Neural cell (in vitro differentiated cells): ENCODE measurements at regions not wholly inside any gene's neighbourhood (a gene's known extent, or its start where the extent isn't known, plus 50 kb on each side); places are given as distances from the start of the nearest gene placed in this dataset.
A peak's percentile ranks its signal among the peaks of the same experiment; 100 is the strongest.

ENCODE experiments used
- H2AFZ ChIP-seq: fragments of 200-600, 300-800 bp; sonication (generic), shearing (Covaris generic); 2 replicates; pipeline ENCODE4 v1.6.0; 2014; ENCODE audit warnings: low read depth, mild to moderate bottlenecking, antibody characterized with exemption, low read length, moderate library complexity
- H3F3A ChIP-seq: fragments of 200-600 bp; shearing (Covaris generic); 2 replicates; pipeline ENCODE4 v1.6.1; 2016; ENCODE audit warnings: mild to moderate bottlenecking, moderate library complexity, mixed read lengths, antibody characterized with exemption, low read length; ENCODE audit not compliant: insufficient read depth, poor library complexity, severe bottlenecking
- H3K27ac ChIP-seq: fragments of 200-600, 300-800 bp; sonication (generic), shearing (Covaris generic); 2 replicates; pipeline ENCODE4 v1.5.1; 2014; ENCODE audit warnings: mild to moderate bottlenecking, low read length, moderate library complexity
- H3K27me3 ChIP-seq: fragments of 300-800, 200-600 bp; sonication (generic), shearing (Covaris generic); 2 replicates; pipeline ENCODE4 v1.6.0; 2014; ENCODE audit warnings: mild to moderate bottlenecking, low read depth, low read length, moderate library complexity; ENCODE audit not compliant: insufficient read depth
- H3K36me3 ChIP-seq: fragments of 300-800, 200-600 bp; sonication (generic), shearing (Covaris generic); 2 replicates; pipeline ENCODE4 v1.5.1; 2014; ENCODE audit warnings: mild to moderate bottlenecking, antibody characterized with exemption, low read length, moderate library complexity; ENCODE audit not compliant: insufficient read depth
- H3K4me2 ChIP-seq: fragments of 300-800, 200-600 bp; sonication (generic), shearing (Covaris generic); 2 replicates; pipeline ENCODE4 v1.6.0; 2014; ENCODE audit warnings: mild to moderate bottlenecking, low read length
- H3K4me3 ChIP-seq: fragments of 300-800, 200-600 bp; sonication (generic), shearing (Covaris generic); 2 replicates; pipeline ENCODE4 v1.5.1; 2014; ENCODE audit warnings: mild to moderate bottlenecking, low read length, moderate library complexity
- H3K79me2 ChIP-seq: fragments of 200-600 bp; shearing (Covaris generic); replicated peaks from 2 replicates; pipeline ENCODE4 v1.6.0; 2014; ENCODE audit warnings: mild to moderate bottlenecking, low read length, moderate library complexity; ENCODE audit not compliant: insufficient read depth
- H3K9ac ChIP-seq: fragments of 300-800, 200-600 bp; sonication (generic), shearing (Covaris generic); 2 replicates; pipeline ENCODE4 v1.6.1; 2016; ENCODE audit warnings: mild to moderate bottlenecking, low read length, mixed read lengths
- H3K9me2 ChIP-seq: fragments of 200-600 bp; shearing (Covaris generic); 2 replicates; pipeline ENCODE4 v1.6.1; 2016; ENCODE audit warnings: mild to moderate bottlenecking, low read length, mixed read lengths; ENCODE audit not compliant: insufficient read depth
- H3K9me3 ChIP-seq: fragments of 200-600, 300-800 bp; sonication (generic), shearing (Covaris generic); 2 replicates; pipeline ENCODE4 v1.6.1; 2016; ENCODE audit warnings: mild to moderate bottlenecking, mixed run types, low read length, moderate library complexity, mixed read lengths
- H4K20me1 ChIP-seq: fragments of 200-600 bp; shearing (Covaris generic); 2 replicates; pipeline ENCODE4 v1.6.1; 2016; ENCODE audit warnings: mild to moderate bottlenecking, mixed run types; ENCODE audit not compliant: insufficient read depth
- EP300 ChIP-seq: fragments of 450-650 bp; conservative IDR thresholded peaks from 2 replicates; pipeline ENCODE4 v1.6.1; 2014; ENCODE audit warnings: antibody characterized with exemption, mild to moderate bottlenecking, moderate library complexity; ENCODE audit not compliant: poor library complexity, severe bottlenecking
- EZH2 ChIP-seq: fragments of 200-600, 300-800 bp; shearing (Covaris generic), sonication (generic); IDR thresholded peaks from 2 replicates; pipeline ENCODE4 v1.6.1; 2014; ENCODE audit warnings: antibody characterized with exemption, low read length, borderline replicate concordance, mild to moderate bottlenecking; ENCODE audit not compliant: insufficient read depth, poor library complexity, severe bottlenecking
- MXI1 ChIP-seq: fragments of 450-650 bp; conservative IDR thresholded peaks from 2 replicates; pipeline ENCODE4 v1.6.1; 2014; ENCODE audit warnings: antibody characterized with exemption, mild to moderate bottlenecking; ENCODE audit not compliant: poor library complexity, severe bottlenecking
- POLR2AphosphoS5 ChIP-seq: IDR thresholded peaks from 2 replicates; pipeline ENCODE4 v1.6.1; 2012
- RAD21 ChIP-seq: fragments of 450-650 bp; conservative IDR thresholded peaks from 2 replicates; pipeline ENCODE4 v1.6.1; 2014; ENCODE audit warnings: antibody characterized with exemption, mild to moderate bottlenecking, moderate library complexity
- REST ChIP-seq: IDR thresholded peaks from 2 replicates; pipeline ENCODE4 v1.6.1; 2012; ENCODE audit warnings: borderline replicate concordance
- TF ChIP-seq, protein P1 (sequence below): fragments of 450-650 bp; IDR thresholded peaks from 2 replicates; pipeline ENCODE4 v1.5.1; 2014; ENCODE audit warnings: antibody characterized with exemption, mild to moderate bottlenecking, moderate library complexity; ENCODE audit not compliant: poor library complexity, severe bottlenecking

DNA sequence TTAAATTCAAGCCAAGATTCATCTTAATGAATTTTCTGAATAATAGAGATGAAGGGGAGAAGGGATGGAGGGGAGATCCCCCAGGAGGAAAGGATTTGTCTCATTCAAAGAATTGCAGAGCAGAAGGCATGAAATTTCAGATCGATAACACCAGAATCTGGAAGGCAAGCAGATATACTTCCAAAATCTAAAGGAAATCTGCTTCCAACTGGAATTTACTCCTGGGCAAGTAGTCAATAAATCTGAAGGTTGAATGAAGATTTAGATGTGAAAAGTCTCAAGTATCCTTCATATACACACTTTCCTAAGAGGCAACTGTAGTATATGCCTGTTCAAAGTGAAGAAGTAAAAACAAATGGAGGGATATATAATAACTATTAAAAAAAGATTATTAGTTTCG lies 1190.8 kb upstream of the CELF4 start:
- H4K20me1 ChIP-seq = no peaks in the 10 kb centered on the region
- no peak overlapping the region for H2AFZ ChIP-seq
- H3K9me3 ChIP-seq = no peaks in the 10 kb centered on the region
- H3K4me2 ChIP-seq = no peak overlapping the region
- H3F3A ChIP-seq = no peaks in the 10 kb centered on the region
- H3K79me2 ChIP-seq = no peaks in the 10 kb centered on the region
- no peaks in the 10 kb centered on the region for H3K9me2 ChIP-seq
- no peak overlapping the region for H3K27ac ChIP-seq
- H3K27me3 ChIP-seq = no peaks in the 10 kb centered on the region
- no peaks in the 10 kb centered on the region for H3K36me3 ChIP-seq
- H3K9ac ChIP-seq = no peak overlapping the region
- TF ChIP-seq MXI1 = no peak
- TF ChIP-seq POLR2AphosphoS5 = no peak
- TF ChIP-seq, protein P1, sequence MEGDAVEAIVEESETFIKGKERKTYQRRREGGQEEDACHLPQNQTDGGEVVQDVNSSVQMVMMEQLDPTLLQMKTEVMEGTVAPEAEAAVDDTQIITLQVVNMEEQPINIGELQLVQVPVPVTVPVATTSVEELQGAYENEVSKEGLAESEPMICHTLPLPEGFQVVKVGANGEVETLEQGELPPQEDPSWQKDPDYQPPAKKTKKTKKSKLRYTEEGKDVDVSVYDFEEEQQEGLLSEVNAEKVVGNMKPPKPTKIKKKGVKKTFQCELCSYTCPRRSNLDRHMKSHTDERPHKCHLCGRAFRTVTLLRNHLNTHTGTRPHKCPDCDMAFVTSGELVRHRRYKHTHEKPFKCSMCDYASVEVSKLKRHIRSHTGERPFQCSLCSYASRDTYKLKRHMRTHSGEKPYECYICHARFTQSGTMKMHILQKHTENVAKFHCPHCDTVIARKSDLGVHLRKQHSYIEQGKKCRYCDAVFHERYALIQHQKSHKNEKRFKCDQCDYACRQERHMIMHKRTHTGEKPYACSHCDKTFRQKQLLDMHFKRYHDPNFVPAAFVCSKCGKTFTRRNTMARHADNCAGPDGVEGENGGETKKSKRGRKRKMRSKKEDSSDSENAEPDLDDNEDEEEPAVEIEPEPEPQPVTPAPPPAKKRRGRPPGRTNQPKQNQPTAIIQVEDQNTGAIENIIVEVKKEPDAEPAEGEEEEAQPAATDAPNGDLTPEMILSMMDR = no peak
- no peak for TF ChIP-seq EP300
- TF ChIP-seq RAD21 = no peak
- H3K4me3 ChIP-seq = no peak overlapping the region

DNA sequence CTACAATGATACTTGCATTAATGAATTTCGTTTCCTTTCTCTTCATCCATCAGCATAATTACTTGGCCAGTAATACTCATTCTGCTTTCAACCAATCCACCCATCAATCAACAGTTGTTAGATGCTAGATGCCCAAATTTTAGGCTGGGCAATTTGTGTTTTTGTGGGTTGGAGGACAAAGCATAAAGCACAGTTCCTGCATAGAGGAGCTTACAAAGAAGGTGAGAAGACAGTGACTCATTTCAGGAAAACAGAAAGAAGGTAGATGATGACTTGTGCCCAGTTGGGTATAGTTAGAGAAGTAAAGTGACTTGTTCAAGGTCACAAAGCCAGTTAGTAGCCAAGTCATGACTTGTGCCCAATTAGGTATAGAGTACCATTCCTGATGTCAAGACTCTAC lies 1186.8 kb upstream of the CELF4 start:
- peak overlapping the region; percentile 61 for H3K27ac ChIP-seq
- no peak for TF ChIP-seq REST
- TF ChIP-seq EZH2 = no peak
- TF ChIP-seq MXI1 = no peak
- TF ChIP-seq POLR2AphosphoS5 = no peak
- TF ChIP-seq, protein P1 = no peak
- H3K36me3 ChIP-seq = no peaks in the 10 kb centered on the region
- H3K9me3 ChIP-seq = no peaks in the 10 kb centered on the region
- no peaks in the 10 kb centered on the region for H3F3A ChIP-seq
- H3K4me3 ChIP-seq = peak overlapping the region; percentile 43
- peak overlapping the region; percentile 37 for H3K9ac ChIP-seq
- no peaks in the 10 kb centered on the region for H3K9me2 ChIP-seq
- no peak overlapping the region for H2AFZ ChIP-seq
- H3K4me2 ChIP-seq = peak overlapping the region; percentile 16
- H3K79me2 ChIP-seq = no peaks in the 10 kb centered on the region
- H4K20me1 ChIP-seq = no peaks in the 10 kb centered on the region
- H3K27me3 ChIP-seq = no peaks in the 10 kb centered on the region
